ENCODE measurements at regions not wholly inside any gene's neighbourhood (a gene's known extent, or its start where the extent isn't known, plus 50 kb on each side); places are given as distances from the start of the nearest gene placed in this dataset.
"Not testable (repeated sequence)": the region's sequence is repeated elsewhere in the genome, so short reads cannot be mapped to it uniquely, and the experiment has no call there.

DNA sequence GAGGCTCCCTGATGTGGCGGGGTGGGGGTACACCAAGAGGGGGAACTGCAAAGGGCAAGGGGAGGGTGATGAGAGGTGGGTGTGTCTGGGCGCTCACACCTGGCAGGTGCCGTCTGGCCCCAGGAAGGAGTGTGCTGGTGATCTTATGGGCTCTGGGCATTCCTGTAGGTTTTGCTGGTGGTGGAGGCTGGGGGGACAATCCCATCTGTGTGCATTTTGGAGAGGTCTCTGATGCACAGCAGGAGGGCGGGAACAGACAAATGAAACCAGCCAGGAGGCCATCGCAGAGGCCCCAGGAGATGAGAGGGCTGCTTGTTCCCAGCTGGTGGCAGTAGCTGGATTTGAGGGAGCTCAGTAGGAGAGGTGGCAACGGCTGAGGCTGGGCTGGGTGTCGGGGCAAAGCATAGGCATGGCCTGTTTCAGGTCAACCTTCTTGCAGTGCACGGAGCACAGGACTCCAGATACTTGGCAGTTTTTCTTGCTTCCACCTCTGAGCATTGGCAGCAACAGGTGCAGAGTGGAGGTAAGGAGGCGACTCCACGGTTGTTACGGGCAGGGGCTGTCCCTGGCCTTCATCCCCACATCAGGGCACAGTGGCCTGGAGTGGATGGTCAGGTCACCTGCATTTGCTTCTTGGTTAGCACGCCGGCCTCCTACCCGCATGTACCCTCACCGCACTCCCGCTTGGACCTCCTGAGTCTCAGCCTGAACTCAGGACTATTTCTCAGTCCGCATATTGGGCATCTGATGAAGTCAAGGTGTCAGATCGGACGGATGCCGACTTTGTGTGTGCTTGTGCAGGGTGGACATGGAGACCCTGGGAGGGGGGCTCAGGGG, 194.2 kb upstream of the HDAC4 start:
- no peak for DNase-seq

DNA sequence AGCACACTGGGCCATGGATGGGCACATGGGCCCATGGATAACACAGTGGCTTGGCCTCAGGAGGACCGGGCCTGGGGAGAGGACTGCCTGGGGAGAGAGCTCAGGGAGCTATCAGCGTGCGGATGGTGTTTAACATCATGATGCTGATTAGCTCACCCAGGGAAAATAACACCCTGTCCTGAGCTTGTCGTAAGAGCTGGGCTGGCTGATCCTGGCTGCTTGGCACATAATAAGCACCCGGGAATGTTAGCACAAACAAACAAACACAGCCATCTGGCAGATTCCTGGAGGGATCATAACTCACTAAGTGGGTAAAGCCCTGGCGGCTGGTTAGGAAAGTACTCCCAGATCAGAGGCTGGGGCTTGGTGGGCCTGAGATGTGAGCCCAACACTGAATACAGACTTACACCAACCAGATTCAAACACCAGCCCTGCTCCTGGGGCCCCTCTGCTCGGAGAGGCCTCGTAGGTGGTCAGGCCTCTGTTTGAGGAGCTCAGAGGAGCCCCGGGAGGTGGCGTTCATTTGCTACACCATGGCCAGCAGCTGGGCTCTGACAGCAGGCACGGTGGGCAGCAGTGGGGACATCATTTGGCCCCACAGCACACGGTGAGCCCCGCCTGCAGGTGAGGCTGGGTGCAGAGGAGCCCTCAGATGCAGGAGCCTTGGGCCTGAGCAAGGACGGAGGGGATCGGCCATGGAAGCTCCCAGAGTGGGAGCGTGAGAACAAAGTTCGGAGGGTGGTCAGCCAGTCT, 193.4 kb upstream of the HDAC4 start:
- peak; percentile 97 for DNase-seq

DNA sequence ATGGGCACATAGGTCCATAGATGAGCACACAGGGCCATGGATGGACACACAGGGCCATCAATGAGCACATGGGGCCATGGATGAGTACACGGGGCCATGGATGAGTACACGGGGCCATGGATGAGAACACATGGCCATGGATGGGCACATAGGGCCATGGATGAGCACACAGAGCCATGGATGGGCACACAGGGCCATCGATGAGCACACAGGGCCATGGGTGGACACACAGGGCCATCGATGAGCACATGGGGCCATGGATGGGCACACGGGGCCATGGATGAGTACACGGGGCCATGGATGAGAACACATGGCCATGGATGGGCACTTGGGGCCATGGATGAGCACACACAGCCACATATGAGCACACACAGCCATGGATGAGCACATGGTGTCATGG, 192.6 kb upstream of the HDAC4 start:
- DNase-seq = no peak

DNA sequence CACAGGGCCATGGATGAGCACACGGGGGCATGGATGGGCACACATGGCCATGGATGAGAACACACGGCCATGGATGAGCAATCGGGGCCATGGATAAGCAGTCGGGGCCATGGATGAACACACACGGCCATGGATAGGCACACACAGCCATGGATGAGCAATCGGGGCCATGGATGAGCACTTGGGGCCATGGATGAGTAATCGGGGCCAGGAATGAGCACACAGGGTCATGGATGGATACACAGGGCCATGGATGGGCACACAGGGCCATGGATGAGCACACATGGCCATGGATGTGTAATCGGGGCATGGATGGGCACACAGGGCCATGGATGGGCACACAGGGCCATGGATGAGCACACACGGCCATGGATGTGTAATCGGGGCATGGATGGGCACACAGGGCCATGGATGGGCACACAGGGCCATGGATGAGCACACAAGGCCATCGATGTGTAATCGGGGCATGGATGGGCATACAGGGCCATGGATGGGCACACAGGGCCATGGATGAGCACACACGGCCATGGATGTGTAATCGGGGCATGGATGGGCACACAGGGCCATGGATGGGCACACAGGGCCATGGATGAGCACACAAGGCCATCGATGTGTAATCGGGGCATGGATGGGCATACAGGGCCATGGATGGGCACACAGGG, 191.9 kb upstream of the HDAC4 start:
- DNase-seq = not testable (repeated sequence)

DNA sequence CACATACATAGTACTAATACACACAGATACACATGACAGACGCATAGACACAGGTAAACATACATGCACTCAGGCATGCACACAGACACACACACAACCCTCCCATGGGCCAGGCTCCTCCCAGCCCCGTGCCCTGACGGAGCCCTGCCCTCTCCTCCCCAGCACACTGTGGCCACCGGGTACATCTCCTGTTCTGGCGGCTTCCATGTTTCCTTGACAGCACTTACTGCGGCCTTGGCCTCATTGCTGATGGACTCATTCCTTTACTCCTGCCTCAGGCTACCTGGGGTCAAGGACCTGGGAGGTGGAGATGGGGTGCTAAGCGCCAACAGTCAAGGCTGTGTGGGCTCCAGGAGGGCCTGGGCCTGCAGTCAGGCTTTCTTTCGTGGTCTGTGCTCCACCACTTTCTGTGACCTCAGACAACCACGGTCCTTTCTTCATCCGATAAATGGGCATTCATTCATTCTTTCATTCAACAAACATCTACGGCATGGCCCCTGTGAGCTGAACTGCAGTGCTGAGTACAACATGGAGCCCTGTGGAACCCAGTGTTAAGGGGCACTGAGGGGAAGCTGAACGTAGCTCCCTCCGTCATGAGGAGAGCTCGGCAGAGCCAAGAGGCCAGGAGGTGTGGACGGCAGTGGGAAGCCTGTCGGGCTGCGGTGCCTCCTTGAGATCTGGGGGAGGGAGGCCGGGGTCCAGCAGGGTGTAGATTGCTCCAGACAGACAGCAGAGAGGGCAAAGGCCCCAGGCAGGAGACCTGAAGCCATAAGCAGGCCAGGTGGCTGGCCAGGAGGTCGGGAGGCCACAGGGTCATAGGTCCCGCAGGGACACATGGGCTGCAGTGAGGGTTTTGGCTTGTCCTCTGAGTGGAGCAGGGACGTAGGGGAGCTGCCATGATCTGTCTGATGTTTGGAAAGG, 190.4 kb upstream of the HDAC4 start:
- DNase-seq = no peak

DNA sequence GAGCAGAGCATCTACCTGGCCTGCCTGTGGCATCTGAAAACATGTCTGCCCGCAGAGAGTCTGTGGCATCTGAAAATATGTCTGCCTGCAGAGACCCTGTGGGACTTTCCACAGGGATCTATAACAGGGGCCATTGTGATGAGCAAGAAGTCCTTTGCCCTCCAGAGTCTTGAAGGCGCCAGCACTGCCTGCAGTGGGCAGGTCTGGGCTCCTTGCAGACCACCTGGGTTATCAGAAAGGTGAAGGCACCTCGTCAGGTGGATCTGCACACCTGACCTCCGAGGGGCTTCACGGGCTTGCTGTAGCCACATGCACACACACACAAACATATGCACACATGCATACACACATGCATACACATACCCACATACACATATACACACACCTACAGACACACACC, 189.5 kb upstream of the HDAC4 start:
- no peak for DNase-seq

DNA sequence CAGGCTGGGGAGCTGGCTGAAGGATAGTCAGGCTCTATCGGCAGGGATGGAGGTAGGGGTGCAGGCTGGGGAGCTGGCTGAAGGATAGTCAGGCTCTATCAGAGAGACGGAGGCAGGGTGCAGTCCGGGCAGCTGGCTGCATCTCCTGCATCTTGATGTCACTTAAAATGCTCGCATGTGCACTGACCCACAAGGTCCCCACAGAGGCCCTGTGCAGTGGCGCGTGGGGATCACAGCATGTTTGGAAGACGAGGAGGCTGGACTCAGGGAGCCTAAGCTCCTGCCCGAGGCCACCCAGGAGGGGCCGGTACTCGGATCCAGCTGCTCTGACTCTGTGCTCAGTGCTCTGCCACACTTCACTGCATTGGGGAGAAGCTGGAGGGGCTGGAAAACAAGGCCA, 189.0 kb upstream of the HDAC4 start:
- no peak for DNase-seq

DNA sequence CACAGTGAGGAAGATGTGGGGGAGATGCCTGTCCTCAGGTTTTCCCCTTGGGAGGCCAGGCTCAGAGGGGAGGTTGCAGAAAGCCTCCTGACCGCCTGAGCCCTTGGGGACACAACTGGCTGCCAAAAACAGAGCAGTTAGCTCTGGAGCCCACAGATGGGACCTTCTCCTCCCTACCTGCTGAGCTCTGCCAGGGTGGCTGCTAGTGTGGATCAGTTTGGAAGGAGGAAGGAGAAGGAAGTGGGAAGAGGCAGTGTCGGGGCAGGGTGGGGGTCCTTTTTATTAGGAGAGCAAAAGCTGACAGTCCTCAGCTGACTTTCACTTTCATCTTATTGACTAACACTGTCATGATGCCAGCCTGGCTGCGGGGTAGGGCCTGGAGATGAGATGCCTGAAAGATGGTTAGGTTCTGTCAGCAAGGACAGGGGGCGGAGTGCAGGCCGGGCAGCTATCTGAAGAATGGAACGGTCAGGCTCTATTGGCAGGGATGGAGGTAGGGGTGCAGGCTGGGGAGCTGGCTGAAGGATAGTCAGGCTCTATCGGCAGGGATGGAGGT, 188.5 kb upstream of the HDAC4 start:
- DNase-seq = no peak

DNA sequence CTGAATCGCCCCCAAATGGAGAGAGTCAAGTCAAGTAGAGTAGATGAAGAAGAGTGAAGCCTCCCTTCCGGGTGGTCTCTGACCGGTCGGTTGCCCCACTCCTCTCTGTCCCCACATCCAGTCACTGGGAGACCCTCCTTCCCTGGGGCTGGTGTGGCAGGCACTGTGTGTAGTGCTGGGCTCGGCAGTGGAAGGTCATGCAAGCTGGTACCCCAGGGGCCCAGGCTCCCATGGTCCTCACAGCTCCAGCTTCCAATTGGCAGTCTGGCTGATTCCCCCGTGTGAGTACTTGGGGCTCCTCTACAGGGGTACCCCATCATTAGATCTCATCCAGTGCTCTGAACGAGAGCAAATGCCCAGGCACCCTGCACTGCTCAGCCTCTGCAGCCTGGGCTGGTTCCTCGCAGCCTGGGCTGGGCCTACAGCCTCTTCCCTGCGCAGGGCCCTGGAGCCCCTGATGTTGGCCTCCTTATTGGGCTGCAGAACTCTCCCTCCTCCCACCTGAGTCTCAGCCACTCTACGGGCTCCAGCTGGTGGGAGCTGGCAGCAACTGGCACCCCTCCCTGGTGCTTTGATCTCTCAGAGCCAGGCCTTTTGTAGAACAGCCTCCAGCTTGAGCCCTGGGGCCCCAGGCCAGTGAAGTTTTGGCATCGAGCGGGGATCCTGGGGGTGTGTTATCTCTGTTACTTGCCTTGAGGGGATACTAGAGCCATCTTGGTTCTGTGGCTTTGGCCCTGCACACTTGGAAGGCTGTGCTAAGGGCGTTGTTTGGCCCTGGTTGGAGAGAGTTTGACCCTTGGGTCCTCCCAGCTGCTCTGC, 187.8 kb upstream of the HDAC4 start:
- no peak for DNase-seq

DNA sequence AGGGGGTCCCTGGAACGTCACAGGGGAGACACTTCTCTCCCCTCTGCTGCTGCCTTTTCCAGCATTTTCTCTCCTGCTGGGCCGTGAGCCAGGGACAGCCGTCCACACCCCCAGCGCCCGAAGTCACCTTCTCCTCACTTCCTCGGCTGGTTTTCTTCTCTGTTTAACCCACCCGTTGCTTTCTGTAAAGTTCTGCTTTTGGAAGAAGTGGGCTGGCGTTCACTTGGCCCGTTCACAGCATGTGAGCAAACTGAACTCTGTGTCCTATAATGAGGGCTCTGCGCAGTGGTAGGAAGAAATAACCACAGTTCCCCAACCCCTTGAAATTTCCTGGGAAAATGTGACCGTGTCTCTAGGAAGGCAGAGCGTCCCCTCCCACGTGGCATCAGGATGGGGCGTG, 187.0 kb upstream of the HDAC4 start:
- DNase-seq = no peak

DNA sequence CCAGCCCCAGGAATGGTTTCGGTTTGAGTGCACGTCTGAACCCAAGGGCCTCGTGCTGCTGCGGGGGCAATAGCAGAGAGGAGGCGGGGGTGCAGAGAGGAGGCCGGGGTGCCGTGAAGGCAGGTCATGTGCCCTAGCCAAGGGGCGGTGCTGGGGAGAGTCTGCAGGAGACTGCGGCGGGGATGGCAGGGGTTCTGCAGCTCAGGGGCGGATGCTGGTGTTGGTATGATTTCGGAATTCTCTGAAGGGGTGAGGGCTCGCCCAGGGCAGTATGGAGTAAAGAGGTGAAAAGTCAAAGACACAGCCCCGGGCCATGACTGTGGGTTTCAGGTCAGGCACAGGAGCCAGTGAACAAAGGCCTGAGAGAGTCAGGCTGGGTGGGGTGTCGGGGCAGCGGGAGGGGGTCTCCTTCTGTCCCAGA, 186.5 kb upstream of the HDAC4 start:
- DNase-seq = no peak

DNA sequence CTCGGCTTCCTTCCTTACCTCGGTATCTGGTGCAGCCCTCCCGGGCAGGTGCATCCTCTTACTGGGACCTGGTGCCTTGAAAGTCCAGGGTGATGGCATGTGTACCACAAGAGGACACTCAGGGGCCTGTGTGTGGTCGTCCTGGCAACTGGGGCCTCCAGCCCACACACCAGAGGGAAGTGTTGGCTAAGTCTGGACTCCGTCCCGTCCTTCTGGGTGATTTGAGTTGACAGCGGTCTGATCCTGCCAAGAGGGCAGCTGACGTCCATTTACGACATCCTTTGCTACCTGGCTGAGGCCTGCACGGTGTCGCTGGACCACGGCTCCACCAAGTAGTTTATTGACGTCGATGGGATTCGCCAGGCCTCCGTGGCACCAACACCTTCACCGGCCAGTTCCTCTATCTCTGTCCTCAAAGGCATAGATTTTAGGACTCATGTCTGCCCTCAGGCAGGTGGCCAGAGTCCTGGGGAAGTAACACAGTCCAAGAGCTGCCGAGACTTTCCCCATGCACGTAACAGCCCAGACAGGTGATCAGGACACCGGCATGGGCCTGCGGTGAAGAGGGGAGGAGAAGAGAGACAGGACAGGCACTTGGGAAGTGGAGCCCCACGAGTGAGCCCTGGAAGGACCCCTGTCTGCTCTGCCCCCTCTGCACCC, 186.0 kb upstream of the HDAC4 start:
- DNase-seq = no peak

DNA sequence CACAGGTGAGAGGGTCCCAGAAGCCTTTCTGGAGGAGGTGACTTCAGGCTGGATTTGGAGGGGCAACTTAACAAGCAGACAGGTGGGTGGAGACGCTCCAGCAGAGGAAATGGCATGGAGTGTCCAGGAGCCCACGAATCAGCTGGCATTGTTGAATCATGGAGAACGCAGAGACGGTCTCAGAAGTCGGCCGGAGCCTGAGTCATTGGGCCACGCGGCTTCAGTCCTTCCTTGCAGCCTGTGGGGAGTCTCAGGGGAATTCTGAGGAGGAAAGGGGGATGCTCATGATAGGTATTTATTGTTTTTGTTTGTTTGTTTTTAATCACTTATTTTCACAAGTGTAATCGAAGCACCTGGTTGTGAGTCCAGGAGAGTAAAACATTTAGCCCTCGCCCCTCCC, 184.6 kb upstream of the HDAC4 start:
- no peak for DNase-seq

DNA sequence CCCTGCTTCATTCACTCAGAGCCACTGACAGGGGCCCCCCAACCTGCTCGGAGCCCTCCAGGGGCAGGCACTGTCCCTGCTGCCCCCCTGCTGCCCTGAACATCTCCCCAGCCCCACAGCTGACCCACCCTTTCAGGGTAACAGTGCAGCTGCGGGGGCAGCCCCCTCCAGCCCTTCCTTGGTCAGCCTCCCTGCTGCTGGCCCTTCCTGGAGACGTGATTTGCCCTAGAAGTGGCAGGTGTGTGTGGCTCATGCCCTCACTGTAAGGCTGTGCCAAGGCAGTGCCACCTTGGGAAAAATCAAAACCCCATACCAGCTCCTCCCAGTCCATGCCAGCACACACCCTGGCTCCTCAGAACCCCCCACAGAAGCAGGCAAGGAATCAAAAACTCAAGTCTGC, 184.2 kb upstream of the HDAC4 start:
- no peak for DNase-seq

DNA sequence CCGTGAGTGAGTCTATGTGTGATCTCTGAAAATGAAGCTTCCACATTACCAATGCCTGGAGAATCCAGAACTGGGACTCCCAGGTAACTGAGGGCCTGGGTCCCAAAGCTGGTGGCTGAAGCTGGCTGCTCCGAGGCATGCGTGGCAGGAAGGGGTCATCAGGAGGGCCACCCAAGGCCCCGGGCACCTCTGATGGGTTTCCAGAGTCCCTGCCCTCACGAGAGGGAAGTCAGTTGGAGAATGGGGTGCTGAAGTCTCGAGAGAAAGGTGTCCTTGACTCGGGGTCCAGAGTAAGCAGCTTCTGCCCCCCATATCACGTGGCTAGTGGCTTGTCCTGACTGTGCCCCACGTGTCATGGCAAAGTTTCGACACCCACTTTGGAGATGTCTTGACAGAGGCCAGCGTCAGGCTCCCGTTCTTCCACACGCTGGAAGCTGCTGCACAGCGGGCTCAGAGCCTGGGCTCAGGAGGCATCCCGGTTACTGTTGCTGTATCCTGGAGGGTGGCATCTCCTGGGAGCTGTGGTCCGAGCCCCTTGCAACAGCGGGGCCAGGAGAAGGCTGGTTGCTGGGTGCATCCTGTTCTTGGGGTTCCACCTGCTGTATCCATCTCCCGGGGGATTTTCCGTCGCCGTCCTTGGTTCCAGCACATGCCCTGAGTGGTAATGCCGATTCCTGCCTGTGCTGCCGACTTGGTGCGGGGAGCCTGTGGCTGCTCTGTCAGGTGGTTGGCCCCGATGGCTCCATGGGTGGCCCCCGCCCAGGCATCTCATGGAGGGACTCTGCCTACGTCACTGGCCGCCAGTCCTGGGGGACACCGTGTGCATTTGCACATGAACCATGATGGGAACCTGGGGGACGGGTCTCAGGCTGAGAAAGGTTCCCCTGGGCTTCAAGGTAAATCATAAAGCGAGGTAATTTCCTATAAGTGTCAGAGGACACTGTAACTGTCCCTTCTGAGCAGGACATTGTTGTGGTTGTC, 183.3 kb upstream of the HDAC4 start:
- no peak for DNase-seq

DNA sequence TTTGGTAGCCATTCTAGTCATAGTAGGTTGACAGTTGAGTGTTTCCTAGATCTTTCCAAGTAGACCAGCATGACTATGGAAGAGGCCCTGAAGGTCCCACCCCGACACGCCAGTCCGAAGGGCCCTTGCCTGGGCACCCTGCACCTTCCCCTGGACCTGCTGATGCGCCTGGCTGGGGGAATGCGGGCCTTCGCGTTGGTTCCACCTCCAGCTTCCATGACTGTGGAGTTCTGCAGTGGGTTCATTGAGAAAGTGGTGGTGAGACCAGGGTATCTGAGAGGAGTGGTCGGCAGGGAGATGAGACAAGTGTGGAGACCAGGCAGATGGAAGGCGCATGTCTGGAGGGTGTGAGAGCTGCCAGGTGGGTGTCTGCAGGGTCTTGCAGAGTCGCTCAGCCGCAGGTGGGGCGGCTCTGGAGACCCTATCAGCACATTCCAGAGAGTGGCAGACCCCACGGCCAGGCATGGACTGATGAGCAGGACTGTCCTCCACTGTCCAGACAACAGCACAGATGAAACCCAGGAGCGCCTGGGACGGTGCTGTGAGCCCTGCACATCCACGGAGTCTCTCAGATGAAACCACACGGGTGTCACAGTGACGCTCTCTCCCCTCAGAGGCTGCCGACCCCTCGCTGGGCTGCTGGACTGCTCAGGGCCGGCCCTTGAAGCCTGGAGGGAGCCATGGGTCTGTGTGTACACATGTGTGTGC, 182.5 kb upstream of the HDAC4 start:
- DNase-seq = no peak

DNA sequence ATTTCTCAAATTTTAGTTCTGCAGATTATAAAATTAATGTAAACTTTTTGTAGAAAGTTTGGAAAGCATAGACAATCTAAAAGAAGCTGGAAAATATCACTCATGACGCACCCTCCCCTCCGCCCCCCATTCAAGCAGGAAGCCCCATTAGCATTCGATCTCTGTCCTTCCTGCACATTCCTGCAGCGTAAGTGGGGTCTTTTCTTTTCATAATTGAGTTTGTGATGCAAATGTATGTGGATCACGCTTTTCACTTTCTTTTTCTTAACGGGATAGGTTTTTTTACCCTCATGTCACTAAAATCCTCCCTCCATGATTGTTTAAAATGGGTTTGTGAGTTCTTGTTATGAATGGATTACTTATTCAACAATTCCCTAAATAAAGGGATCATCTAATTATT, 181.7 kb upstream of the HDAC4 start:
- no peak for DNase-seq

DNA sequence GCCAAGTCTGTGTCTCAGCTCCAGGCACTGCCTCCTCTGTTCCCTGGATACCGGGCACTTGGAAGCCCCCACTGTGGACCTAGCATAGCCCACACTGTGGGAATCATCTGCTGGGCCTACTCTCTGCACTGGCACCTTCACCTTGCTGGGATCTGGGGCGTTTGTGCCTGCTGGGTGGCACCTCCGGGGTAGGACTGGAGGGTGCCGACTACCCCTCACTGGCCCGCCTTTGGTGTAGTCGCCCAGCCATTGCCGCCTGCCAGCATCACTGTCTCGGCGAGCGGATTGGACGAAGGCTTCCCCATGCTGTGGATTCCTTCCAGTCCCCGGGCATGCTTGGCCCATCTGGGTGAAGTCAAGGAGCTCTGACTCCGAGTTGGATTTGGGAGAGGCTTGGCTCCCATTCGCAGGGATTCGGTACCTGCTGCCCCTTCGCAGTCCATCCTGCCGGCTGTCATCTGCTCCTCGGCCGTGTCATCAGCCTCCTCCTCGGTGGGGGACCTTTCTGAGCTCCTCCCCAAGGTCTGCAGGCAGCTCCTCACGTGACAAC, 180.6 kb upstream of the HDAC4 start:
- no peak for DNase-seq

DNA sequence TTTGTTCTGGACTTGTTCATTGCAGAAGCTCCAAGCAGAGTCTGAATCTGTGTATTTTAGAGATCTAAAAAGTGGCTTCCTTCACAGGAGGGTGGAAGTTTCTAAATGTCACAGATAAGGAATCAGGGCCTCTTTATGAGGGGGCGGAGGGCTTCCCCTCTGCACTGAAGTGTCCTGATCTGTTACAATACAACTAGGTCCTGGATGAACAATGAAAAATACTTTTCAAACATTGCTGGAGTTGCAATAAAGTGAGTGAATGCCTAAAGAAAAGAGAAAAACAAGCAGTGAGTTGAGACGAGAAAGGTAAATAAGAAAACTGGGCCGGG, 179.3 kb upstream of the HDAC4 start:
- no peak for DNase-seq
